Tibial nerve (tissue), 4 donors: ENCODE measurements at regions not wholly inside any gene's neighbourhood (a gene's known extent, or its start where the extent isn't known, plus 50 kb on each side); places are given as distances from the start of the nearest gene placed in this dataset.

Source experiments
- EP300 ChIP-seq, 2 donors: sonication (generic); formaldehyde crosslinking; IDR thresholded peaks; one replicate each; pipeline ENCODE4 v1.6.1; 2017; ENCODE audit warnings: antibody characterized with exemption in 2 of 2, mild to moderate bottlenecking in 1 of 2
- POLR2A ChIP-seq, 2 donors: fragments of 450-650 bp; IDR thresholded peaks; one replicate each; pipeline ENCODE4 v1.6.1; 2017; ENCODE audit warnings: antibody characterized with exemption in 2 of 2, mild to moderate bottlenecking in 2 of 2, moderate library complexity in 2 of 2
- TF ChIP-seq, protein P1 (sequence below), 5 experiments: fragments of 200-600 bp in 3 of 5; fragments of 450-650 bp in 2 of 5; sonication (generic) in 3 of 5; IDR thresholded peaks; one replicate each; pipeline ENCODE4 v1.5.1; 2016 to 2019; ENCODE audit warnings: antibody characterized with exemption in 5 of 5, mild to moderate bottlenecking in 3 of 5, moderate library complexity in 2 of 5

DNA sequence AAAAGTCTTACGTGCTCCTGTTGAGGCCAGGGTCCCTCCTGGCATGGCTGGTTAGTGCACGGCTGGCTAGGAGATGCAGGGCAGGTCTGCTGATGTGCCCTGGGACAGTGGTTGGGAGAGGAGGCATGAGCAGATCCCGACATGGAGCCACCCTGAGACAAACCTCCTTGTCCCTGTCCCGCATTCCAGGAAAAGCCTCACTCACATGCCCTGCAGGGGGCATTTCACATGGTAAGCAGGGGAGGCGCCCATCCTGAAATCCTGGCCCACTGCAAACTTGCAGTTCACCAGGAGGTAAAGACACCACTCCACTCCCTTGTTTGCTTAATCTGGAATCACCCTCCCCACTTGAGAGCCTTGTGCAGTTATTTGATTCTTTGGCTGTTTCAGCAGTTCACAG lies 116.7 kb upstream of the SLC24A3 start:
- TF ChIP-seq EP300 (IDR thresholded peaks at IDR 0.05) = no peak
- TF ChIP-seq, protein P1, sequence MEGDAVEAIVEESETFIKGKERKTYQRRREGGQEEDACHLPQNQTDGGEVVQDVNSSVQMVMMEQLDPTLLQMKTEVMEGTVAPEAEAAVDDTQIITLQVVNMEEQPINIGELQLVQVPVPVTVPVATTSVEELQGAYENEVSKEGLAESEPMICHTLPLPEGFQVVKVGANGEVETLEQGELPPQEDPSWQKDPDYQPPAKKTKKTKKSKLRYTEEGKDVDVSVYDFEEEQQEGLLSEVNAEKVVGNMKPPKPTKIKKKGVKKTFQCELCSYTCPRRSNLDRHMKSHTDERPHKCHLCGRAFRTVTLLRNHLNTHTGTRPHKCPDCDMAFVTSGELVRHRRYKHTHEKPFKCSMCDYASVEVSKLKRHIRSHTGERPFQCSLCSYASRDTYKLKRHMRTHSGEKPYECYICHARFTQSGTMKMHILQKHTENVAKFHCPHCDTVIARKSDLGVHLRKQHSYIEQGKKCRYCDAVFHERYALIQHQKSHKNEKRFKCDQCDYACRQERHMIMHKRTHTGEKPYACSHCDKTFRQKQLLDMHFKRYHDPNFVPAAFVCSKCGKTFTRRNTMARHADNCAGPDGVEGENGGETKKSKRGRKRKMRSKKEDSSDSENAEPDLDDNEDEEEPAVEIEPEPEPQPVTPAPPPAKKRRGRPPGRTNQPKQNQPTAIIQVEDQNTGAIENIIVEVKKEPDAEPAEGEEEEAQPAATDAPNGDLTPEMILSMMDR (IDR thresholded peaks at IDR 0.05) = no peak
- TF ChIP-seq POLR2A (IDR thresholded peaks at IDR 0.05) = no peak
